ENCODE measurements at regions not wholly inside any gene's neighbourhood (a gene's known extent, or its start where the extent isn't known, plus 50 kb on each side); places are given as distances from the start of the nearest gene placed in this dataset.

GRCh38 chr2:129458006-129458405 is 521.5 kb upstream of the RAB6C start:
- TF ChIP-seq, protein P1, sequence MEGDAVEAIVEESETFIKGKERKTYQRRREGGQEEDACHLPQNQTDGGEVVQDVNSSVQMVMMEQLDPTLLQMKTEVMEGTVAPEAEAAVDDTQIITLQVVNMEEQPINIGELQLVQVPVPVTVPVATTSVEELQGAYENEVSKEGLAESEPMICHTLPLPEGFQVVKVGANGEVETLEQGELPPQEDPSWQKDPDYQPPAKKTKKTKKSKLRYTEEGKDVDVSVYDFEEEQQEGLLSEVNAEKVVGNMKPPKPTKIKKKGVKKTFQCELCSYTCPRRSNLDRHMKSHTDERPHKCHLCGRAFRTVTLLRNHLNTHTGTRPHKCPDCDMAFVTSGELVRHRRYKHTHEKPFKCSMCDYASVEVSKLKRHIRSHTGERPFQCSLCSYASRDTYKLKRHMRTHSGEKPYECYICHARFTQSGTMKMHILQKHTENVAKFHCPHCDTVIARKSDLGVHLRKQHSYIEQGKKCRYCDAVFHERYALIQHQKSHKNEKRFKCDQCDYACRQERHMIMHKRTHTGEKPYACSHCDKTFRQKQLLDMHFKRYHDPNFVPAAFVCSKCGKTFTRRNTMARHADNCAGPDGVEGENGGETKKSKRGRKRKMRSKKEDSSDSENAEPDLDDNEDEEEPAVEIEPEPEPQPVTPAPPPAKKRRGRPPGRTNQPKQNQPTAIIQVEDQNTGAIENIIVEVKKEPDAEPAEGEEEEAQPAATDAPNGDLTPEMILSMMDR (IDR thresholded peaks at IDR 0.05; ENCODE audit: low read depth, low read length, poor library complexity, severe bottlenecking): no peak
- TF ChIP-seq EZH2phosphoT487 (IDR thresholded peaks at IDR 0.05; ENCODE audit: borderline replicate concordance, low read length): no peak

Measured in DOHH2 (cell line).